ENCODE measurements at regions not wholly inside any gene's neighbourhood (a gene's known extent, or its start where the extent isn't known, plus 50 kb on each side); places are given as distances from the start of the nearest gene placed in this dataset.

- H3K27ac ChIP-seq = no peak overlapping the region
- no peak for DNase-seq
- no peaks in the 10 kb centered on the region for H3K4me1 ChIP-seq
- no peaks in the 10 kb centered on the region for H3K27me3 ChIP-seq (replicated peaks in 1 of 7)
- H3K9me3 ChIP-seq = peaks cover 0 to 4% (median 0%) of the 10 kb centered on the region in 8 donors
- TF ChIP-seq CTCF (IDR thresholded peaks at IDR 0.05 in 8 of 11, conservative IDR thresholded peaks at IDR 0.05 in 3 of 11) (no peak), POLR2A (IDR thresholded peaks at IDR 0.05) (no peak), POLR2AphosphoS5 (IDR thresholded peaks at IDR 0.05) (no peak)
- no peaks in the 10 kb centered on the region for H3K36me3 ChIP-seq
- WGBS, 5 donors = 73 to 84% (median 82%) methylated on average over 6 of the region's 6 CpGs
- no peak overlapping the region for H3K4me3 ChIP-seq
- intact Hi-C loops (cut with DNase I; ENCODE audit: low total_unique reads) = no loop called here
These were observed 1042.9 kb downstream of the NTRK3 start for GRCh38 chr15:87213626-87214025.

- 70 to 83% (median 73%) methylated on average over 4 of the region's 4 CpGs for WGBS, 5 donors
These were observed 1044.5 kb downstream of the NTRK3 start for GRCh38 chr15:87212041-87212440.

GRCh38 chr15:87211547-87211946 is 1045.0 kb downstream of the NTRK3 start:
- WGBS, 5 donors = 69 to 88% (median 81%) methylated on average over 1 of the region's 1 CpG
- DNase-seq = no peak
- no peaks in the 10 kb centered on the region for H3K27me3 ChIP-seq (replicated peaks in 1 of 7)
- H3K4me3 ChIP-seq = no peak overlapping the region
- no peak overlapping the region for H3K27ac ChIP-seq
- H3K4me1 ChIP-seq = no peaks in the 10 kb centered on the region
- no peaks in the 10 kb centered on the region for H3K9me3 ChIP-seq
- H3K36me3 ChIP-seq = no peaks in the 10 kb centered on the region
- no peak for TF ChIP-seq POLR2AphosphoS5 (IDR thresholded peaks at IDR 0.05)
- no peak for TF ChIP-seq CTCF (IDR thresholded peaks at IDR 0.05 in 8 of 11, conservative IDR thresholded peaks at IDR 0.05 in 3 of 11)
- no peak for TF ChIP-seq POLR2A (IDR thresholded peaks at IDR 0.05)
- intact Hi-C loops (cut with DNase I; ENCODE audit: low total_unique reads) = no loop called here

More at GRCh38 chr15:87212041-87212440, 1044.5 kb downstream of the NTRK3 start:
- TF ChIP-seq POLR2AphosphoS5 (IDR thresholded peaks at IDR 0.05) = no peak
- TF ChIP-seq CTCF (IDR thresholded peaks at IDR 0.05 in 8 of 11, conservative IDR thresholded peaks at IDR 0.05 in 3 of 11) = no peak
- TF ChIP-seq POLR2A (IDR thresholded peaks at IDR 0.05) = no peak
- DNase-seq = no peak
- Histone ChIP-seq H3K27me3 (replicated peaks in 1 of 7) (no peaks in the 10 kb centered on the region), H3K9me3 (peaks cover 0 to 4% (median 0%) of the 10 kb centered on the region in 8 donors), H3K4me1 (no peaks in the 10 kb centered on the region), H3K4me3 (no peak overlapping the region), H3K36me3 (no peaks in the 10 kb centered on the region), H3K27ac (no peak overlapping the region)
- intact Hi-C loops (cut with DNase I; ENCODE audit: low total_unique reads) = no loop called here

GRCh38 chr15:87209891-87210689 is 1046.4 kb downstream of the NTRK3 start:
- 39 to 54% (median 51%) methylated on average over 3 of the region's 3 CpGs for WGBS, 5 donors
- H3K9me3 ChIP-seq = no peaks in the 10 kb centered on the region
- TF ChIP-seq POLR2AphosphoS5 (IDR thresholded peaks at IDR 0.05) (no peak), CTCF (IDR thresholded peaks at IDR 0.05 in 8 of 11, conservative IDR thresholded peaks at IDR 0.05 in 3 of 11) (no peak), POLR2A (IDR thresholded peaks at IDR 0.05) (no peak)
- H3K27me3 ChIP-seq (replicated peaks in 1 of 7) = no peaks in the 10 kb centered on the region
- H3K4me1 ChIP-seq = no peaks in the 10 kb centered on the region
- no peak for DNase-seq
- intact Hi-C loops (cut with DNase I; ENCODE audit: low total_unique reads) = no loop called here
- no peaks in the 10 kb centered on the region for H3K36me3 ChIP-seq
- no peak overlapping the region for H3K4me3 ChIP-seq
- no peak overlapping the region for H3K27ac ChIP-seq
